ENCODE measurements at regions not wholly inside any gene's neighbourhood (a gene's known extent, or its start where the extent isn't known, plus 50 kb on each side); places are given as distances from the start of the nearest gene placed in this dataset.

GRCh38 chr3:163644172-163644571, 1434.1 kb downstream of the SI start:
- Histone ChIP-seq H3K79me1 (ENCODE audit: insufficient read depth, low read depth, low read length, poor library complexity, severe bottlenecking) (no peaks in the 10 kb centered on the region), H2BK15ac (ENCODE audit: low read depth, low read length) (no peak overlapping the region), H3K18ac (ENCODE audit: insufficient read length, low read depth, low read length) (no peak overlapping the region), H2BK20ac (ENCODE audit: low read depth, low read length, poor library complexity, severe bottlenecking) (no peak overlapping the region), H3K14ac (ENCODE audit: insufficient read depth, low read length) (no peak overlapping the region), H3K4me2 (ENCODE audit: insufficient read depth, insufficient read length, low read length) (no peak overlapping the region), H3K79me2 (ENCODE audit: insufficient read depth, low read length) (no peaks in the 10 kb centered on the region), H3K4ac (ENCODE audit: low read depth, low read length) (no peak overlapping the region), H3K9me3 (ENCODE audit: control insufficient read depth, low read depth, low read length) (no peaks in the 10 kb centered on the region), H2AFZ (ENCODE audit: low read length) (no peak overlapping the region), H2AK5ac (ENCODE audit: insufficient read length, low read length) (no peak overlapping the region), H2BK5ac (ENCODE audit: insufficient read length, low read length) (no peak overlapping the region), H4K91ac (ENCODE audit: insufficient read length, low read depth, low read length) (no peak overlapping the region), H2BK12ac (ENCODE audit: insufficient read length, low read depth, low read length) (no peak overlapping the region), H3K4me1 (ENCODE audit: insufficient read depth, low read length) (no peaks in the 10 kb centered on the region), H3K56ac (ENCODE audit: insufficient read length, low read depth, low read length) (no peak overlapping the region), H4K8ac (replicated peaks; ENCODE audit: insufficient read length, low read depth, low read length) (no peak overlapping the region), H4K20me1 (ENCODE audit: control insufficient read depth, insufficient read depth, insufficient read length) (no peaks in the 10 kb centered on the region), H3K23ac (ENCODE audit: insufficient read length, low read depth, low read length) (no peak overlapping the region), H3K27ac (ENCODE audit: insufficient read length, low read depth, low read length) (no peak overlapping the region), H3K9ac (ENCODE audit: extremely low read depth, insufficient read length, low read length) (no peak overlapping the region), H2BK120ac (ENCODE audit: low read depth, low read length, poor library complexity, severe bottlenecking) (no peak overlapping the region), H3K27me3 (ENCODE audit: insufficient read depth, low read length) (no peaks in the 10 kb centered on the region), H4K5ac (ENCODE audit: insufficient read length, low read depth, low read length) (no peak overlapping the region), H3K23me2 (ENCODE audit: insufficient read length, low read depth, low read length, poor library complexity, severe bottlenecking) (no peaks in the 10 kb centered on the region), H3T11ph (ENCODE audit: low read length) (no peak overlapping the region)
- no peaks in the 10 kb centered on the region for H3K27me3 Mint-ChIP-seq (ENCODE audit: low read depth)
- H3K9me3 Mint-ChIP-seq = peaks cover 7 to 8% of the 10 kb centered on the region in 2 experiments; a peak in 3 of 5 replicates
- WGBS (ENCODE audit: extremely low coverage, insufficient read length, low lambda C conversion rate) = no CpG with 5 or more reads among the region's 3 CpGs
- DNase-seq = no peak
- H3K27ac Mint-ChIP-seq = no peak overlapping the region
- H3K4me3 Mint-ChIP-seq = no peak overlapping the region
- H3K4me1 Mint-ChIP-seq = no peaks in the 10 kb centered on the region
- peaks cover 0 to 2% (median 0%) of the 10 kb centered on the region in 3 experiments; a peak in 1 of 7 replicates for H3K36me3 Mint-ChIP-seq (ENCODE audit: insufficient read depth in 1 of 3, low read depth in 3 of 3)
- no peak for TF ChIP-seq CTCF (conservative IDR thresholded peaks at IDR 0.05)
